Endothelial cell (in vitro differentiated cells): ENCODE measurements at regions not wholly inside any gene's neighbourhood (a gene's known extent, or its start where the extent isn't known, plus 50 kb on each side); places are given as distances from the start of the nearest gene placed in this dataset.

Source experiments
- DNase-seq: peaks from one replicate; pipeline ENCODE4 v3.0.0; 2021; ENCODE audit warnings: low spot score
- H3K27ac Mint-ChIP-seq: one replicate; pipeline ENCODE4 v1.8.0; 2021; ENCODE audit warnings: mixed read lengths, inconsistent platforms; ENCODE audit not compliant: unreplicated experiment
- H3K27me3 Mint-ChIP-seq: one replicate; pipeline ENCODE4 v1.8.0; 2021; ENCODE audit warnings: mild to moderate bottlenecking, moderate library complexity, mixed read lengths, inconsistent platforms; ENCODE audit not compliant: unreplicated experiment
- H3K36me3 Mint-ChIP-seq: one replicate; pipeline ENCODE4 v1.8.0; 2021; ENCODE audit warnings: mild to moderate bottlenecking, low read depth, mixed read lengths, inconsistent platforms; ENCODE audit not compliant: unreplicated experiment
- H3K4me1 Mint-ChIP-seq: one replicate; pipeline ENCODE4 v1.8.0; 2021; ENCODE audit warnings: mild to moderate bottlenecking, mixed read lengths, inconsistent platforms; ENCODE audit not compliant: unreplicated experiment
- H3K4me3 Mint-ChIP-seq: one replicate; pipeline ENCODE4 v1.8.0; 2021; ENCODE audit warnings: mild to moderate bottlenecking, mixed read lengths, inconsistent platforms; ENCODE audit not compliant: unreplicated experiment
- H3K9me3 Mint-ChIP-seq: one replicate; pipeline ENCODE4 v1.8.0; 2021; ENCODE audit warnings: mixed read lengths, inconsistent platforms; ENCODE audit not compliant: unreplicated experiment
- CTCF ChIP-seq: fragments of 200-600 bp; sonication (generic); IDR thresholded peaks from one replicate; pipeline ENCODE4 v1.5.0; 2021; ENCODE audit warnings: antibody characterized with exemption; ENCODE audit not compliant: unreplicated experiment

DNA sequence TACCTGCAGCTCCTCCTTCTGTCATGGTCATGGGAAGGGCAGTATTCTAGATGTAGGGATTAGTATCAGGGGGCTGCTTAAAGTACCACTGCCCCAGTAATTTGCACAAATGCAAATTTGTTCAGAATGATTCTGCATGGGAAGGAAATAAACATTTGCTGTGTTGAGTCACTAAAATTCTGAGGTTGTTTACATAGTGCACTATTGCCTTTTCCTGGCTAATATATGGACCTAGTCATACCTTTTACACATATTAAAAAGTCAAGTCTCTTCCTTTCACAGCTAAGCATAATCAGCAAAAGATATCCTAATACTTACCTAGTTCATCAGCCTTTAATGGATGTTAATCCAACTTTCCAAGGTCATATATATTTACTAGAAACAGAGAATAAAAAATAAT, 746.4 kb upstream of the NR2F2 start:
- Mint-ChIP-seq H3K27ac (no peak overlapping the region), H3K36me3 (no peaks in the 10 kb centered on the region), H3K4me1 (no peaks in the 10 kb centered on the region), H3K4me3 (no peak overlapping the region), H3K27me3 (no peaks in the 10 kb centered on the region), H3K9me3 (no peaks in the 10 kb centered on the region)
- DNase-seq, result no peak
- TF ChIP-seq CTCF, result no peak

DNA sequence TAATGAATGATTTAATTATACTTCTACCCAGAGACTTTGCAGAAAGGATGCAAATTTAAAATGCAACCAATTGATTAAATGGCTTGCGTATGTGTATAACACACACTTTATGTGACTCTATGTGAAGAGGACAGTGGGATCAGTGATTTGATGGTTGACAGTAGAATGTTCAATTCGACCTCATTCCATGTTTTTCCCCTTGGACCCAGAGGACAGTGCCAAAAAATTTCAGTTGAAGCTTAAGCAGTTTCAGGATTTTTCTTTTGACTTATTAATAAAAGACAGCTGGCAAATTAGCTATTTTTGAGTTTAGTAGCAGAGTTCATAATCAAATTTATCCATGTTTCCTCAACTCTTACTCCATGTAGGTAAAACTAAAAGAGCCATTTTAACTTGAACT, 742.4 kb upstream of the NR2F2 start:
- Mint-ChIP-seq H3K27ac (no peak overlapping the region), H3K9me3 (no peaks in the 10 kb centered on the region), H3K36me3 (no peaks in the 10 kb centered on the region), H3K27me3 (no peaks in the 10 kb centered on the region), H3K4me3 (no peak overlapping the region), H3K4me1 (no peaks in the 10 kb centered on the region)
- TF ChIP-seq CTCF, result no peak
- DNase-seq, result no peak

DNA sequence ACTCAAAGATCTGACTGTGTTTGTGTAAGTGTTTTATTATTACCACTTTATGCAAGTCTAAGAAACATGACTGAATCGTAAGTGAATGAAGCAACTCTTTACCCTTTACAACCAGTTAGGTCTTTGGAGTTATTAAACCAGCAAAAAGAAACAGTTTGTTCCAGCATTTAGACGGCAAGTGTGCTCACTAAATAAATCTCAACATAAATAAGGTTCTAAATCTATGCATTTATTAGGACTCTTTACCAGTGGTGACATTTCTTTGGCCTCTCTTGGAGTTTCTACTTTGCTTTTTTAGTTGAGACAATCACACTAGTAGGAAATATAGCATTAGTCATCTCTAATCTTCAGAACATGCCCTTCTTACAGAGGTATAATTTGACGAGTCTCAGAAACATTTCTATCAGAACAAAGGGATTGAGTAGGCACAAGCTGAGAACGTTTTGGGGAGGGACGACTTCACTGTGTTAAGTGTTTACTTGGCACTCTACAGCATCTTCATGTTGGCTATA, 739.9 kb upstream of the NR2F2 start:
- no peak for TF ChIP-seq CTCF
- H3K27ac Mint-ChIP-seq, result no peak overlapping the region
- H3K4me3 Mint-ChIP-seq, result no peak overlapping the region
- H3K4me1 Mint-ChIP-seq, result no peaks in the 10 kb centered on the region
- H3K36me3 Mint-ChIP-seq, result no peaks in the 10 kb centered on the region
- no peaks in the 10 kb centered on the region for H3K9me3 Mint-ChIP-seq
- no peaks in the 10 kb centered on the region for H3K27me3 Mint-ChIP-seq
- no peak for DNase-seq

- Mint-ChIP-seq H3K4me3 (no peak overlapping the region), H3K4me1 (no peaks in the 10 kb centered on the region), H3K27ac (no peak overlapping the region), H3K36me3 (no peaks in the 10 kb centered on the region), H3K27me3 (no peaks in the 10 kb centered on the region), H3K9me3 (no peaks in the 10 kb centered on the region)
- no peak for TF ChIP-seq CTCF
- no peak for DNase-seq
Measured at GRCh38 chr15:95591270-95591669, 739.2 kb upstream of the NR2F2 start.

DNA sequence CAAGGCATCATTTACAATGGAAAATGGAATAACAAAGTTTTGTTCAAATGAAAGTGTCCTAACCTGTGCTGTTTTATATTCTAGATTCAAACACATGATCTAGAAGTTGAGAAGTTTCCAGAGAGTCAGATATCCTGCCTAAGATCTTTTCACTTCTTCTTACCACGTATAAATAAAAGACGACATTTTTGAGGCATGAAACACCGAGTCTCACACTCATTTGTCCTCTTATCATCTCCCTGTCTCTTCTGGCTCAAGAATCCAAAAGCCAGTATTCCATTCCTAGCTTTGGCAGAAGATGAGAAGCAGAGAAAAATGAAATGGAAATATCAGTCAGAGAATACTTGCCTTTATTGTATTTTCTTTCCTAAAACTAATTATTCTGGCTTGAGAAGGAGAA, 738.6 kb upstream of the NR2F2 start:
- TF ChIP-seq CTCF, result no peak
- H3K27me3 Mint-ChIP-seq, result no peaks in the 10 kb centered on the region
- no peak overlapping the region for H3K27ac Mint-ChIP-seq
- no peaks in the 10 kb centered on the region for H3K9me3 Mint-ChIP-seq
- no peak for DNase-seq
- no peaks in the 10 kb centered on the region for H3K4me1 Mint-ChIP-seq
- H3K36me3 Mint-ChIP-seq, result no peaks in the 10 kb centered on the region
- H3K4me3 Mint-ChIP-seq, result no peak overlapping the region
